Body of pancreas (tissue), 4 donors: ENCODE measurements at regions not wholly inside any gene's neighbourhood (a gene's known extent, or its start where the extent isn't known, plus 50 kb on each side); places are given as distances from the start of the nearest gene placed in this dataset.

Experiments
- CTCF ChIP-seq, 7 experiments: fragments of 450-650 bp in 4 of 7; fragments of 200-600 bp in 3 of 7; sonication (generic) in 3 of 7; IDR thresholded peaks; one replicate each; pipeline ENCODE4 v1.5.1; 2016 to 2019; ENCODE audit warnings: antibody characterized with exemption in 7 of 7
- POLR2A ChIP-seq, 3 donors: fragments of 450-650 bp; IDR thresholded peaks; one replicate each; pipeline ENCODE4 v1.6.1; 2016; ENCODE audit warnings: antibody characterized with exemption in 3 of 3, mild to moderate bottlenecking in 2 of 3

- TF ChIP-seq CTCF (IDR thresholded peaks at IDR 0.05) (peak in 4 of 7 experiments; percentile 7 to 32 (median 22)), POLR2A (IDR thresholded peaks at IDR 0.05) (no peak)
Measured at GRCh38 chr14:55926007-55926406, 192.2 kb upstream of the PELI2 start.
